Lower lobe of right lung (tissue), 2 donors: ENCODE measurements at regions not wholly inside any gene's neighbourhood (a gene's known extent, or its start where the extent isn't known, plus 50 kb on each side); places are given as distances from the start of the nearest gene placed in this dataset.
"Not testable (repeated sequence)": the region's sequence is repeated elsewhere in the genome, so short reads cannot be mapped to it uniquely, and the experiment has no call there.

Experiments
- ATAC-seq, 2 donors: fragments of 200-7000 bp; cut with Tn5 transposase; one replicate each; pipeline ENCODE4 v1.9.1; 2020 to 2022; ENCODE audit warnings: mild to moderate bottlenecking in 2 of 2, moderate library complexity in 2 of 2
- DNase-seq: peaks from one replicate; pipeline ENCODE4 v3.0.0-alpha.2; 2020
- H3K27ac ChIP-seq: fragments of 200-600 bp; one replicate; pipeline ENCODE4 v1.8.0; 2022
- H3K27me3 ChIP-seq: fragments of 200-600 bp; one replicate; pipeline ENCODE4 v1.8.0; 2022; ENCODE audit warnings: low read depth
- H3K36me3 ChIP-seq: fragments of 200-600 bp; one replicate; pipeline ENCODE4 v1.8.0; 2022; ENCODE audit warnings: mild to moderate bottlenecking
- H3K4me1 ChIP-seq: fragments of 200-600 bp; one replicate; pipeline ENCODE4 v1.8.0; 2022
- H3K4me3 ChIP-seq: fragments of 200-600 bp; one replicate; pipeline ENCODE4 v1.8.0; 2022; ENCODE audit warnings: mild to moderate bottlenecking
- H3K9me3 ChIP-seq: fragments of 200-600 bp; one replicate; pipeline ENCODE4 v1.8.0; 2022
- CTCF ChIP-seq: fragments of 200-600 bp; IDR thresholded peaks from one replicate; pipeline ENCODE4 v1.8.0; 2022; ENCODE audit warnings: antibody characterized with exemption, mild to moderate bottlenecking
- intact Hi-C: fragments of 100-400 bp; cut with DNase I; formaldehyde crosslinking; loops from one replicate; pipeline ENCODE4 v1.11.0; 2022
- donor health status: DM: no; HTN: yes; CAD: no; lungs with severe emphysema.

DNA sequence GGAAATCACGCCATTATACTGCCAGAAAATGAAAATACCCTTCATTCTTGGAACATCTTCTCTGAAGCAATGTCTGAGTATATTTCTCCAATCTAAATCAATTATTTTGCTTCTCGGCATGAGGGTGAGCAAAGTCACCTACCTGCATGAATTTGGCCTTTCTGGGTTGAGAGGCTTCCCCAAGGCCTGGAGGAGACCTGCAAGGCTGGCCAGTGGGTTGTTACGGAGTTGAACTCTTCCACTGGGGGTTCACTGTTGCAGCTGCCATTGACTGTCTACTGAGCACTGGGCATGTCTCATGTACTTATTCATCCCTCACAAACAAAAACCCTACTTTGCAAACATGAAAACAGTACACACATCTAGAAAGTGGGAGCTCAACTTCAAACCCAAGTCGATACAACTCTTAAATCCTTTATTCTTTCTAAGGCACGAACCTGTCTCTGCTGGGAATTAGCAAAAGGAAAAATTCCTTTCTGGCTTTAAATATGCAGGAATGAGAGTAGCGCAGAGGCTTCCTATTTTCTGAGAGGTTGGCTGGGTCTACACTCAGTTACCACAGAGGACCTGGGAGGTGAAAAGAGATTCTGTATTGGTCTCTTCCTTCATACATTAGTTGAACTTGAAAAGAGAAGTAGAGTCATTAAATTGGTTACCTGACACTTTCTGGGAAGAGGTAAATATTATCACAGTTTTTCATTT is 87.6 kb upstream of the SGK1 start:
- ATAC-seq (no peak), DNase-seq (no peak)
- H3K4me1 ChIP-seq: no peaks in the 10 kb centered on the region
- no peak overlapping the region for H3K27ac ChIP-seq
- H3K9me3 ChIP-seq: no peaks in the 10 kb centered on the region
- no peak for TF ChIP-seq CTCF
- H3K36me3 ChIP-seq: no peaks in the 10 kb centered on the region
- intact Hi-C loops: no loop called here
- H3K27me3 ChIP-seq: no peaks in the 10 kb centered on the region
- H3K4me3 ChIP-seq: no peak overlapping the region

DNA sequence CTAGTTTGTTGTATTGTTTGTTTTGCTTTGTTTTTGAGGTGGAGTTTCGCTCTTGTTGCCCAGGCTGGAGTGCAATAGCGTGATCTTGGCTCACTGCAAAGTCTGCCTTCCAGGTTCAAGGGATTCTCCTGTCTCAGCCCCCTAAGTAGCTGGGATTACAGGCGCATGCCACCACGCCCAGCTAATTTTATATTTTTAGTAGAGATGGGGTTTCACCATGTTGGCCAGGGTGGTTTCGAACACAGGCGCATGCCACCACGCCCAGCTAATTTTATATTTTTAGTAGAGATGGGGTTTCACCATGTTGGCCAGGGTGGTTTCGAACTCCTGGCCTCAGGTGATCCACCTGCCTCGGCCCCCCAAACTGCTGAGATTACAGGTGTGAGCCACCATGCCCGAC is 85.4 kb upstream of the SGK1 start:
- intact Hi-C loops, H3K4me3 ChIP-seq, DNase-seq, H3K27ac ChIP-seq, H3K27me3 ChIP-seq, ATAC-seq, H3K9me3 ChIP-seq, H3K36me3 ChIP-seq, H3K4me1 ChIP-seq: not testable (repeated sequence)

DNA sequence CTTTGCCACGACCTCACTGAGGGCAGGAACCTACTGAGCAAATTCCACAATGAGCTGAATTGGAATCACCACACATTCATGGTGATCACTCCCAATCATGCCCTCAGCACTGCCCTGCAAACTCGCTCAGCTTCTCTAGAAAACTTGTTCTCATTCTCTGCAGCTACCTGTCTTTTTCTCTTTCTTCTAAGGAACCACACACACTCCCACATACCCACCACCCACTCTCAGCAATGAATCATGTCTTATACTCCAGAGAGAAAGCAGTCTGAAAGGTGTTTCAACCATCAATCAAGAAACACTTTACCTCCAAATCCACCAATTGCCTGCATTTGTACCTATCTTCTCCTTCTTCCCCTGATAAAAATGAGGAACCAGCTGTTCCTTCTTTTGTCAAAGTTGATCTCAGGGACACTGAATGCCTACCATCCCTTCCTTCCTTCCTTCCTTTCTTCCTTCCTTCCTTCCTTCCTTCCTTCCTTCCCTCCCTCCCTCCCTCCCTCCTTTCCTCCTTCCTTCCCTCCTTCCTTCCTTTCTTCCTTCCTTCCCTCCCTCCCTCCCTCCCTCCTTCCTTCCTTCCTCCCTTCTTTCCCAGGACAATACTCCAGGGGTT is 84.6 kb upstream of the SGK1 start:
- ATAC-seq: no peak
- no peaks in the 10 kb centered on the region for H3K9me3 ChIP-seq
- H3K27ac ChIP-seq: no peak overlapping the region
- no peaks in the 10 kb centered on the region for H3K27me3 ChIP-seq
- no peak for TF ChIP-seq CTCF
- H3K4me1 ChIP-seq: no peaks in the 10 kb centered on the region
- no peak for DNase-seq
- no peaks in the 10 kb centered on the region for H3K36me3 ChIP-seq
- H3K4me3 ChIP-seq: no peak overlapping the region
- intact Hi-C loops: no loop called here

DNA sequence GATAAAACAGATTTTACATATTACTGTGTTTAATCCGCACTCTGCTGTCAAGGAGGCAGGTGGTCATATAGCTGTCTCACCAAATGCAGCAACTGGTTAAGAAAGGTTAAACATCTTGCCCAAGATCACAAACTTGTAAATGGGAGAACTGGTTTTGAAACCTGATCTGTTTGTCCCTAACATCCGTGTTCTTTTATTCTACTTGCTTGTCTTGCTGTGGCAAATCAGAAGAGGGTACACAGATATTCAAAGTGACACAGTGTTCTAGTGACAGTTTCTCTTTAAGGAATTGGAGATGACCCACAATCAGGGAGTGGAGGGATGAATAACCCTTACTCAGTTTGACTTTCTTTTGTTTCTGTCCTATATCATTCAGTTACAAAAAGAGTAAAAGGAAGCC is 83.0 kb upstream of the SGK1 start:
- TF ChIP-seq CTCF: no peak
- Histone ChIP-seq H3K4me1 (no peaks in the 10 kb centered on the region), H3K36me3 (no peaks in the 10 kb centered on the region), H3K27me3 (no peaks in the 10 kb centered on the region), H3K27ac (no peak overlapping the region), H3K4me3 (no peak overlapping the region), H3K9me3 (no peaks in the 10 kb centered on the region)
- DNase-seq (no peak), ATAC-seq (no peak)
- intact Hi-C loops: no loop called here

DNA sequence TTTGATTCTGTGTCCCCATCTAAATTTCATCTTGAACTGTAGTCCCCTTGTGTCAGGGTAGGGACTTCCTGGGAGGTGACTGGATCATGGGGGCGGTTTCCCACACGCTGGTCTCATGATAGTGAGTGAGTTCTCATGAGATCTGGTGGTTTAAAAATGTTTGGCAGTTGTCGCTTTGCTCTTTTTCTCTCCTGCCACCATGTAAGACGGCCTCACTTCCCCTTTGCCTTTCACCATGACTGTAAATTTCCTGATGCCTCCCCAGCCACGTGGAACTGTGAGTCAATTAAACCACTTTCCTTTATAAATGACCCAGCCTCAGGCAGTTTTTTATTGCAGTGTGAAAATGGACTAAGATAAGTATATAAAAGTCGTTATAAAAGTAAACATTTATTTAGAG is 80.5 kb upstream of the SGK1 start:
- Histone ChIP-seq H3K27me3 (no peaks in the 10 kb centered on the region), H3K4me3 (no peak overlapping the region), H3K36me3 (no peaks in the 10 kb centered on the region), H3K27ac (no peak overlapping the region), H3K9me3 (no peaks in the 10 kb centered on the region), H3K4me1 (no peaks in the 10 kb centered on the region)
- intact Hi-C loops: no loop called here
- DNase-seq: peak; percentile 69
- peak; percentile 37 to 44 for ATAC-seq
- TF ChIP-seq CTCF: no peak

- Histone ChIP-seq H3K4me3 (no peak overlapping the region), H3K27me3 (no peaks in the 10 kb centered on the region), H3K4me1 (no peaks in the 10 kb centered on the region), H3K36me3 (no peaks in the 10 kb centered on the region), H3K27ac (no peak overlapping the region), H3K9me3 (no peaks in the 10 kb centered on the region)
- DNase-seq: no peak
- TF ChIP-seq CTCF: no peak
- intact Hi-C loops: no loop called here
- no peak for ATAC-seq
These were observed 79.8 kb upstream of the SGK1 start for GRCh38 chr6:134397676-134398075.
